HG03521 (cell line): ENCODE measurements at regions not wholly inside any gene's neighbourhood (a gene's known extent, or its start where the extent isn't known, plus 50 kb on each side); places are given as distances from the start of the nearest gene placed in this dataset.

Source experiments
- ATAC-seq: cut with Tn5 transposase; IDR thresholded peaks from one replicate; pipeline ENCODE4 v1.9.1; 2021; ENCODE audit warnings: mild to moderate bottlenecking, moderate library complexity; ENCODE audit not compliant: unreplicated experiment

DNA sequence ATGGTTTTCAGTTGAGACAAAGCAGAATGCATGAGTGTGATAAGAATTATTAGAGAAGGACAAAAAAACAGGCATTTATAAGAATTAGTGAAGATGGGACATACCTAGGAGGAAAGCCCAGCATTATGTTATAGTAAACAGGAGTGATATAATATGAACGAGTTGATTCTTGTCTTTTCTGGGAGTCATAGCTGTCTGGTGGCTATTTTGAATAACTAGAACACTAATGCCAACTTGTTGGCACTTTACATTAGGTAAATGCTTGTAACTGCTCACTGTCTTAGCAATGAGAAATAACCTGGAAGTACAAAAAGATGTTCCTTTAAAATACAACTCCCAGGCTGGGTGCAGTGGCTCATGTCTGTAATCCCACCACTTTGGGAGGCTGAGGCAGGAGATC, 540.8 kb upstream of the SPHKAP start:
- ATAC-seq, result no peak

DNA sequence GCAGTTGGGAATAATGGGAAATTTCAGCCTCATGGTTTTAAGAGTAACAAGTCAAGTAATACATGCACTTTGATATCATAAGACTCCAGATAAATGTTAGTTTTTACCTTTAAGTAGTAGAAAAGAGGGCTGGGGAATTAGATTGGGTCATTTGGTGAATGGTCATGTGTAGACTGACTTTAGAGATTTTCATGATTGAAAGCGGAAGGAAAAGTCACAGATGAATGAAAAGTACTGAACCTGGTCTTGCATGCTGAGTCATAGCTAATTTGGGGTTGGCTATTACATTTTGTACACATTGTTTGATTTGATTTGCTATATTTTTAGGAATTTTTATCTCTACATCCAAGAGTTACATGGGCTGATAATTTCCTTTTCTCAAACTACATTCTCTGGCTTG, 539.4 kb upstream of the SPHKAP start:
- no peak for ATAC-seq

DNA sequence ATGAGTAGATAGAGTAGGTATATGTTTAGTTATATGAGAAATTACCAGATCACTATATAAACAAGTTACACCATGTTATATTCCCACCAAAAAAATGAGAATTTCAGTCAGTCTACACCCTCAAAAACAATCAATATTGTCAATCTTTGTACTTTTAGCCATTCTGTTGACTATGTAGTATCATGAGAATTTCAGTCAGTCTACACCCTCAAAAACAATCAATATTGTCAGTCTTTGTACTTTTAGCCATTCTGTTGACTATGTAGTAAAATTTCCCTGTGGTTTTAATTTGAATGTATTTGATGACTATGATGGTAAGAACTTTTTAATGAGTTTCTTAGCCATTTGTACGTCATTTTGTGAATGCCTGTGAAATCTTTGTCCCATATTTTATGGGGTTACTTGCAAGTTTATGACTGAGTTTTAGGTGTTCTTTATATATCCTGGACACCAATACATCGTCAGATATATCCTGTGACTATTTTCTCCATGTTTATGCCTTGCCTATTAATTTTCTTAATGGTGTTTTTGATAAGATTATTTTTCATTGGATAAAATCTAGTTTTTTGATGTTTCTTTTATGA, 528.4 kb upstream of the SPHKAP start:
- ATAC-seq, result no peak

DNA sequence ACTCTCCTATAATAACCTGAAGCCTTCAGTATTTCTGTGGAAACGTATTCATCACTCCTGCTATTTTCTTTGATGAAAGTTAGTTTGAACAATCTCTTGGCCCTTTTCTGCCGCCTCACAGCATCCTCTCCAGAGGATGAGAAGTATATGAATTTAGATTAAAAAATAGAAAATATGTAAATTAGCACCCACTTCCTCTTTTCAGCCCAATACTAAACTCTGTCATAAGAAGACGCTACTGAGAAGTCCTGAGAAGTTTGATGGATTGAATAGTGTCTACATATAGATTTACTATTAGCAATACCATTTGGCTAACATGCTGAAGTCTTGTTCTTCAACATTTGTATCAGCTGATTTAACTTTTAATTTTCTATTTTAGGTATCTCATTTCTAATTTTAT, 526.4 kb upstream of the SPHKAP start:
- no peak for ATAC-seq

DNA sequence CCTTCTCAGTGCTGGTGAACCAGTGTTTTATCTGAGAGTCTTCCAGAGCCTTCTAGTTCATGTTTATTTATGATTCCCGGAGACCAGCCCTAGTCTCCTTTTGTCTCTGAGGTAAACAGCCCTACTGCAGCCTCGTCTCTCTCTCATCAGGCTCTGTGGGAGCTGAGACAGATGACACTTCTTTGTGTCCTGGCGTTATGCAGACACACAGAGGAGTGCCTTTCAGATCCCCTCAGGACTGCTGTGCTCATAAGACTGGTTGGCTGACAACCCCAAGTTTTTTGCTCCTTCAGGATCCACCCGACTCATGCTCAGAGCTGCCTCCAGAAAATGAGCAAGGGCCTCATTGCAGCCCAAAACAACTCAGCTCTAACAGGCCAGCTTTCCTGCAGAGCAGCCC, 523.8 kb upstream of the SPHKAP start:
- no peak for ATAC-seq

DNA sequence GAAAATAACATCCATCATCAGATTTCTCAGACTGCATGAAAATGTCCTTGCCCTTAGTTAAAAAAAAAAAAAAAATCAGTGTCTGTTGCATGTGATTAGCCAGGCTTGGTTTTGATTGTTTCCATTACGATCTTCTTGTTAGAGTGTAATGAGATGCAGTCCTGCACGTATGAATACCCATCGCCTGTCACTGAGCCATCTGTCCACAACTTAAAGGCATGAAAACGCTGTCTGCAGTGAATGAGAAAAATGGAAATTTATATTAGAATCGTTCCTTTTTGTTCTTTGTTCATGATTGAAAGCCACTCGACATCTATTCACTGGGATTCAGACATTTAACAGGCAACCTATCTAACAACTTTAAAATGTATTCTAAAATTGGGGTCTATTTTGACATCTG, 521.7 kb upstream of the SPHKAP start:
- no peak for ATAC-seq

DNA sequence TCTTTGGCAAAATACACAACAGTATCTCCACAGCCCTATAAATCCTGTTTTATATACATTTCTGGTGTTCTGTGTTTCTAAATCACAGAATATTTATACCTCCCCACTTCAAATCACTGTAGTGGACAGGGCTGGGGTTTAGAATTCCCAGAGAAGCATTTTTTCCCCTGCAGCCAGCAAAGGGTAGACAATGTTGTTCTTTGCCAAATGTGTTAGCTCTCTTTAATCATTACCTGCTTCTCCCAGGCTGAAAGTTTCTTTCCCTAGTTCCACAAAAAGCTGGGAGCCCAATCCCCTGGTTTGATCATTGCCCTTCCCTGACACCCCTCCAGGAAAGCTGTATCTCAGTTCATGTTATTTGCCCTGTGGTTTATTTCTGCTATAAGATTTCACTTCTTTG, 520.0 kb upstream of the SPHKAP start:
- no peak for ATAC-seq

DNA sequence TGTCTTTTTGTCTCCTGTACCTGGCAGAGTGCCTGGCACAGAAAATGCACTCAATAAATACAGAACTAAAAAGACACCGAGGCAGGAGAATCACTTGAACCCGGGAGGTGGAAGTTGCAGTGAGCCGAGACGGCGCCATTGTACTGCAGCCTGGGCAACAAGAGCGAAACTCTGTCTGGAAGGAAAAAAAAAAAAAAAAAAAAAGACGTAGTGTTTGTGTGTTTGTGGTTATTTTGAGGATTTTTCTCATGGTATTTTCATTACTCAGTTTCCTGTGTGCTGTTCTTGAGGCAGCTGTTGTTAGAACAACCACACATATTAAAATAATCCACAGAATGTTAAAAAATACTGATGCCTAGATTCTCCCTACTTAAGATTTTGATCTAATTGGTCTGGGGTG, 519.2 kb upstream of the SPHKAP start:
- ATAC-seq, result no peak

DNA sequence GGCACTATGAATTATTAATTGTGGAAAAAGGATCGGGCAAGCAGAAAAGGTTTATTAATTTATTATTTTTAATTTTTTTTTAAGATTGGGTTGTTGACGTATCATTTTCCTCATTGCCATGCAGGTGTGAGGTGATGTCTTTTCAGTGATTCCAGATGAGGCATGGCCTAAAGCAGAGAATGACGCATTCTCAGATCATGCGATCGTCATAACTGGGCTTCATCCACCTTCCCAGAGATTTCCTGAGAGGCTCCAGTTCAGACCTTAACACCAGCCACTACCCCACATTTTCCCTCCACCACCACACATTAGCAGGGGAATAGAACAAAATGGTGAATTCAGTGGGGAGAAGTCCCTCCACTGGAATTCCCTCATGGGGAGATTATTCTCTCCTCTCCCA, 518.4 kb upstream of the SPHKAP start:
- no peak for ATAC-seq

DNA sequence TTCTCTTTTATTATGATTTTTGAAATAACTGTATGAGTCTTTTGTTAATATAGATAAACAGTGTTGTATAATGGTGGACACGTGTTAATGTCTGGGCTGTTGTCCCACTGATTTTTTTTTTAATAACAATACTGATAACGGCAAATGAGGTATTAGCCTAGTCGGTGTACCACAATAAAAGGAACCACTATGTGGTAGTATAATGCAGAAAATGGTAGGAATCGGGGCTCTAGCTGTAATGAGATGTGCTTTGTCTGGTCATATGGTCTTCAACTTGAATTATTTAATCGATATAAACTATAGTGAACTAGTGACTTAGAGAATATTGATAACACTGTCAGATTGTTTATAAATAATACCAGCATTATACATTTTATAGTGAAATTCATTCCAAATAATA, 517.9 kb upstream of the SPHKAP start:
- ATAC-seq, result no peak

DNA sequence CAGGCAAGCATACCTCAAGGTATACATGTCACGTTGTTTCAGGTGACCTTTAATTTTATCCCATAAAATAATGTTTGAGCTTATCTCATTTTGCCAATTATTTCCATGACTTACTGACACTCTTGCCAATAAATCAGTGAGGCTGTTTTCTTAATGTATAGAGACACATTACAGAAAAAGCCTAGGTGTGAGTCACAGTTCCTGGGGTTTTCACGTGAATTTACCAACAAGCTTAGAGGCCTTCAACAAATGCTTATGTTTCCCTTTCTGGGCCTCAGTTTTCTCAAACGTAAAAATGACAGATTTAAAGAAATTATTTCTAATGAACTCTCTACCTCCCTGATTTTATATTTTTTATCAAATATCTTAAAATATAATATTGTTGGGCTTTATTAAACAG, 517.5 kb upstream of the SPHKAP start:
- no peak for ATAC-seq

DNA sequence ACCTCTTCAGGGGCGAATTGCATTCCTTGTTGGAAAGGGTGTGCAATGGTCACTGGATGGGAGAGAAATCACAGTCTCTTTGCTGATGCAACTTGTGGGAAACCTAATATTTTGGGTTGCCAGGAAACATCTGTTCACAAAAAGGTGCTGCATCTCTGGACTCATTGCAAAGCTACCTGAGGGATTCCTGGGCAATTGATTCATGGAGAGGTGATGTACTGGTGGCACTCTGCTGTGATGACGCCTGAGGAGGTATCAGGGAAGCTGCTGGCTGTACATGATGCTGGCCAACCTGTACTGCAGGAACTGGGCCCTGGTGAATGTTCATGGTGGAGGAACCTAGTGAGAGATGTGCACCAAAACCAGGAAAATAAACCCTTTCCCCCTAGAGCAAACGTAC, 516.0 kb upstream of the SPHKAP start:
- no peak for ATAC-seq

DNA sequence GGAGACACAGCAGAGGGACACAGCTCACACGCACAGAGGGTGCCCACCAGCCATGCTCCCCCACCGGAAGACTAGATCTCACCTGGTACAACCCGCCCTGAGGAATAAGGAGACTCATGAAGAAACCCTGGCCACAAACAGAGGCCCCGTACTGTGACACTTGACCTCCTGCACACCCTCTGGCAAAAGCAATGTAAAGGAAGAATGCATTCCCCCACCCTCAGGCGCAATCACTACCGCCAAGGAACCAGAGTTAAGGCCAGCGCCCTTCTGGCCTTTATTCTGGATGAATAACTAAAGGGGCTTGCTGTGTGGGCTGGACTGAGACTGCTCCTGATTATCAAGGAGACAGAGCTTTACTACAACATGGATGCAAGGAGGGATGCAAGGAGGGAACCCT, 509.2 kb upstream of the SPHKAP start:
- ATAC-seq, result no peak

DNA sequence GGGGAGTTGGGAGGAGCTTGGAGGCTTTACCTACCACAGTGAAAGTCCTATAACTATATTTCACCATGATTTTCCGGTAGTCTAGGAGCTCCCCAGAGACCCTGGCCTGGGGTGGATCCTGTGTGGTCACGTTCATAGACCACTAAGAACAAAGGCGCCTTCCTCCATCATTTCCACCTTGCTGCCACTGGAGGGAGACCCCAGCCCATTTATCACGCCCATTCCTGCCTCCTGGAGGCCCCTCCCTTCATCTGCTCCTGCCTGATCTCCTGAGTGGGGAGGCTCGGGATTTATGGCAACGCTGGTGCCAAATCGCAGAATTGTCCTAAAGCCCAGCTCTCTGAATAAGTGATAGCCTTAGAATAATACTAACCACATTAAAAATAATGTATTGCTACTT, 507.6 kb upstream of the SPHKAP start:
- ATAC-seq, result no peak

DNA sequence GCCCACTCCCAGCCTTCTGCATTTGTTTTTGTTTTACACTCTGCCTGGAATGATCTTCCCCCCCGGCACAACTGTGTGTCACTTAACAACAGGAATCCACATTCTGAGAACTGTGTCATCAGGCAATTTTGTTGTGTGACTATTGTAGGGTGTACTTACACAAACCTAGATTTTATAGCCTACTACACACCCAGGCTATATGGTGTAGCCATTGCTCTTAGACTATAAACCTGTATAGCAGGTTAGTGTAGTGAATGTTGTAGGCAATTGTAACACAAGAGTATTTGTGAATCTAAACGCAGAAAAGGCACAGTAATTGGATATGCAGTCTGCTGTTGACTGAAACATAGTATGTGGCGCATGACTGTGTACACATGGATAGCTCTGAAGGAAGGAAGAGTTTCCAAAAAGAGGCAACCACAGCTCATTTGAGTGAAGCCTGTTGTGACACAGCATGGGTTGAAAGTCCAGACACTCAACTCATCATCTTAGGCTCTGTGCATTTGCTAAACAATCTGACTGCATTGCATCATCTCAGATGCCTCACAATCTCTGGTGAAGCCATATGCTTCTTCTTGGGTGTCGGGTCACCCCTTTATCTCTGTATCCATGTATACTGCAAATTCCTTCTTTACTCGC, 506.6 kb upstream of the SPHKAP start:
- ATAC-seq, result no peak

DNA sequence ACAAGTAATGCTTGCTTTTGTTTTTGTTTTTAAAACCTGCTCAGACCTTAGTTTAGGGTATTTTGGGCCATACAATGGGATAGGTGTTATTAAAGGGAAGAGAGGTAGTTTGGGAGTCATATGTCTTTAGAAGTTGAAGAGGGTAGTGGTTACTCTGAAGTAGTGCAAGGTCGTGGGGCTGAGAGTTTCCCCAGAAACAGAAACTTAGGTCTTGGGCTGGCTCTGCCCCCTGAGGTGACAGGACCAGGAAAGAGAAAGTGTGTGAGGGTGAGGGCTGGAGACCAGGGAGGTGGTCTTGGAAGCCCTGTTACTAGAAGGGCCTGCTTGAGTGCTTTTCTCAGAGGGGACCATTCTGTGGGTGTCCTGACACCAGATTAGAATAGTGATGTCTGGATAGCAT, 500.5 kb upstream of the SPHKAP start:
- no peak for ATAC-seq

DNA sequence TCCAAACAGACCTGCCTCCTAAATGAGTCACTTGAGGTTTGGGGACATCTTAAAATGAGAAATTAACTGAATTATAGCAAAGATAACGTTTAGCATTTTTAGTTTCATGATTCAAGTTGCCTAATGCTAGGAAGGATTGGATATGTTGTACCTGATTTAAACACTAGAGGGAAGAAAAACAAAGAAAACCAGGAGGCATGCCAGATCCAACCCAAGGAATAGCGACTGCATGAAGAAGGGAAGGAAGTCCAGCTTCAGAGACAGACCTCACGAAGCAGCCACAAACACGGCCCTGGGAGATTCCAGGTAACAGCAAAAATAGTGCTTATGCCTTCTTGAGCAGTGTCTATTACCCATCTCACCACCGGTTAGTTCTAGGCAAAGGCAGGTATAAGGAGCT, 499.9 kb upstream of the SPHKAP start:
- ATAC-seq, result no peak

DNA sequence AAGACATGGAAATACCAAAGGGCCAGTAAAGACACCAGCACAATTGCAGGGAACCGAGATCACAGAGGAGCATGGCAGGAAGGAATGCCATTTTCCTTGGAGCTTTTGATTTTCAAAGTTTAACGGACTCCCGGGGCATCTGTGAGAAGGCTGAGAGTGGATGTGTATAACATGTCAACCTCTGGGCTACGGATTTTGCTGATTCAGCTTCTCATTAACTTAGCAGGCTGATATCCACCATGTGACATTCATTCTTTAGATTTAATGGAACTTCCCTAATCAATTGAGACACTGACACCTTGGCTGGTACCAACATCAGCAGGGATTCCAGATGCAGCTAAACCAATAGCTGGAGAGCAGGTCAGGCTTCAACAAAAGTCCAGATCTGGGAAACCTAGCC, 496.6 kb upstream of the SPHKAP start:
- no peak for ATAC-seq

DNA sequence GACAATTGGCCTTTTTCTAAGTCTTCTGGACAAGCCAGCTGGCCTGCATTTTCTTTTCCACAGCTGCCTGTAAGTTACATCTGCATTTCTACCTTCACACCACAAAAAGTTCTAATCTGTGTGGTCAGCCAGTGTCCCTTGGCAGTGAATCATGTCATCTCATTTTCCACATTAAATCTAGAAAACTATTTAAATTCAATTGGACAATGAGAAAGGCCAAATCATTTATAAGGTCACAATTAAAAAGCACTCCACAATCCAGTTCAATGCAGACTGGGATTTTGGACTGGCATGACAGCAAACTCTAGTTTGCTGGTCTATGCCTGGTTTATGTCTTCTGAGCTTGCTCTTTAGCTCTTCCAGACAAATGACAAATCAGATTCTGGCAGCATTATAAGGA, 494.2 kb upstream of the SPHKAP start:
- ATAC-seq, result no peak

DNA sequence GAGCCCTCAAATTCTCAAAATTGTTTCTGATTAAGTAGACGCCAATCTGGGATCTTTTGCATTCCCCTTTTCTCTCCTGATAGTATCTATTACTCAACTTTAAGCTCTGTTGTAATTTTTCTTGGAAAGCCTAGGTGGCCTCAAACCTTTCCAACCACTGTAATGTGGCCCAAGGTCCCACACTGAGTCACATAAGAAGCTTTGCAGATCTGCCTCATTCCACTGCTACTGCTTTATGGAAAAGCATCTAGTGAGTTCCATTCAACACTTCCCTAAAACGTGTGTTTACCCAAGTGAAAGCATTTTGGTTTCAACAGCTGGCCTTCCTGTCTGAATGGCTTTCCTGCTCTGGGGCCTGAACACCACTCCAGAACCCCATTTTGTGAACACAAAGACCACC, 493.6 kb upstream of the SPHKAP start:
- no peak for ATAC-seq

DNA sequence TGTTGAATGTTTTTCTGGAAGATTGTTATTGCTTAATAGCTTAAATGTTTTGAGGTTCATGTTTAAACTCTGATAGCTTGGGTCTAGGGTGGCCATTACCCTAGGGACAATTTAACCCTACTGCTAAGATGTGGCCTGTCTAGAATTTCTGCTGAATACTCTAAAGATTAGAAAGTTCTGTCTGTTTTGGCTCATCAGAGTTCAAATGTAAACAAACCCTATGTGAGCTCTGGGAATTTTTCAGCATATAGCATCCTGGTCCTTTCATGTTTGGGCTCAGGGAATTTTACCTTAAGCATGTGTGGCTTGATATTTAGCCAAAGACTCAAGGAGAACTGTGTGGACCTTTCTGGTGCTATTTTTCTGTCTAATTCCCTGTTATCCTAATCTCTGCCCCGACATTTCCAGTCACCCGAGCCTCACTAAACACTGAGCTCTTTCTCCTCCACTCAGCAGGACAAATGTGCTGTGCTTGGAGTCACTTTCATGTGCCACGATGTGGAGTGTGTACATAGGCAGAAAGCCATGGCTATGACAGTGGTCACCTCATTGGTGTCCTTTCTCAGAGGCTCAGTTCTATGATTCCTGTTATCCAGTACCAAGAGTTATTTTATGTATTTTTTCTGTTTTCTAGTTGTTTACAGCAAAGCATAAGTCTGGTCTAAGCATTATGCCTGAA, 492.5 kb upstream of the SPHKAP start:
- ATAC-seq, result no peak

DNA sequence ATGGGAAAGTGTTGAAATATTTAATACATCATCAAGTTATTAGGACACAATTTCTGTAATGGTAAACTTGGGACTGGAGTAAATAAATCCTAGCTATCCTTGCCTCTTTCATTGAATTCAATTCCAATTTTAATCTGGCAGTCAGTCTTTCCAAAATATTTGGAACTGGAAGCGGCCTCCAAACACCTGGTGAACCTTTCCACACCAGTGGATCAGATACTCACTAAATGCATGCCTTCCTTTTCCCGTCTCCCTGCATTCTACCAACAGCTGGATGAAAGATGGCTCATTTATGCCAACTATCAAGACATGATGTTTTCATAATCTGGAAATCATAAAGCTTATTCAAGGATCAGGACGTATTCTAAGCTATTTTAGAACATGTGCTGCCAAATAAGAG, 488.2 kb upstream of the SPHKAP start:
- no peak for ATAC-seq

DNA sequence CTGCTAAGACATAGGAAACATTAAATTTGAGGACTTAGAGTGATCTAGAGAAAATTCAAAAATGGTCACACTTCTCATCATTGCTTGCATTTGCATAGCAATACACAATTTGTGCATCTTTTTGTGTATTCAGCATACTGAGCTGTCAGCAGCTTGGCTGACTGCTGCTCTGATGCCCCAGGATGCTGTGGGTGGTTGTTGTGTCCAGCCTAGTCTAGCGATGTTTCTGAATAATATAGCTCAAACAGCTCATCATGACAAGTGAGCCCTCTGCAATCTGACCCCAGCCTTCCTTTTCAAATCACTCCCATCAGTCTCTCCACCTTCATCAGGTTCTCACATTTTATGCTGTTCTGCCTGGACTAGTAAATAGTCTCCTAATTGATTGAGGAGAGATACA, 483.7 kb upstream of the SPHKAP start:
- no peak for ATAC-seq
